Activated naive CD4-positive, alpha-beta T cell treated with anti-CD3 and anti-CD28 coated beads, Interleukin-2, amount 50 U/mL, for 24 hours (primary cell): ENCODE measurements at regions not wholly inside any gene's neighbourhood (a gene's known extent, or its start where the extent isn't known, plus 50 kb on each side); places are given as distances from the start of the nearest gene placed in this dataset.

Experiments used
- H3K27ac Mint-ChIP-seq: one replicate; pipeline ENCODE4 v1.8.0; 2021; ENCODE audit warnings: mild to moderate bottlenecking, mixed read lengths
- H3K27me3 Mint-ChIP-seq: one replicate; pipeline ENCODE4 v1.8.0; 2021; ENCODE audit warnings: mixed read lengths
- H3K36me3 Mint-ChIP-seq: one replicate; pipeline ENCODE4 v1.8.0; 2021; ENCODE audit warnings: mixed read lengths
- H3K4me1 Mint-ChIP-seq: one replicate; pipeline ENCODE4 v1.8.0; 2021; ENCODE audit warnings: mixed read lengths
- H3K4me3 Mint-ChIP-seq: one replicate; pipeline ENCODE4 v1.8.0; 2021; ENCODE audit warnings: mild to moderate bottlenecking, mixed read lengths
- H3K9me3 Mint-ChIP-seq: one replicate; pipeline ENCODE4 v1.8.0; 2021; ENCODE audit warnings: mixed read lengths

DNA sequence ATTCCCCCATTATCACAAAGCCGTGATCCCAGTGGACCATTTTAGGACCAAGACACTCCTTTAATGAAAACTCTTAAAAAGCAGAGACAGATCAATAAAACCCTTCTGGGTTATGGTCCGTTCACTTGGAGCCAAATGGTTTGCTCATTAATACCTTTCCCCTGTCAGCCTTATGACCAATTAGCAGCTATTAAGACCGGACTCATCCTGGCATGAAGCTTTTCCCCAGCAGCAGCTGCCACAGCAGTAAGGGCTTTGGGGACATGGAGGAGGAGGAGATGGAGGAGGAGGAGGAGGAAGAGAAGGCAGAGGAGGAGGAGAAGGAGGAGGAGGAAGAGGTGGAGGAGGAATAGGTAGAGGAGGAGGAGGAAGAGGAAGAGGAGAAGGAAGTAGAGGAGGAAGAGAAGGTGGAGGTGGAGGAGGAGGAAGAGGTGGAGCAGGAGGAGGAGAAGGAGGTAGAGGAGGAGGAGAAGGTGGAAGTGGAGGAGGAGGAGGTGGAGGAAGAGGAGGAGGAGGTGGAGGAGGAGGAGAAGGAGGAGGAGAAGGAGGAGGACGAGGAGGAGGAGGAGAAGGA is 50.1 kb upstream of the IRX3 start:
- no peaks in the 10 kb centered on the region for H3K4me1 Mint-ChIP-seq
- H3K27ac Mint-ChIP-seq, result no peak overlapping the region
- no peak overlapping the region for H3K4me3 Mint-ChIP-seq
- H3K9me3 Mint-ChIP-seq, result no peaks in the 10 kb centered on the region
- no peaks in the 10 kb centered on the region for H3K36me3 Mint-ChIP-seq
- peaks cover 6% of the 10 kb centered on the region for H3K27me3 Mint-ChIP-seq
